Stimulated activated CD4-positive, alpha-beta T cell treated with anti-CD3 and anti-CD28 coated beads, TNF-alpha, amount 100 ng/mL, for 24 hours (primary cell): ENCODE measurements at regions not wholly inside any gene's neighbourhood (a gene's known extent, or its start where the extent isn't known, plus 50 kb on each side); places are given as distances from the start of the nearest gene placed in this dataset.
"Not testable (repeated sequence)": the region's sequence is repeated elsewhere in the genome, so short reads cannot be mapped to it uniquely, and the experiment has no call there.

ENCODE experiments used
- DNase-seq, 3 experiments: peaks; one replicate each; pipeline ENCODE4 v3.0.0-alpha.2; 2020; ENCODE audit warnings: low read depth in 3 of 3

DNA sequence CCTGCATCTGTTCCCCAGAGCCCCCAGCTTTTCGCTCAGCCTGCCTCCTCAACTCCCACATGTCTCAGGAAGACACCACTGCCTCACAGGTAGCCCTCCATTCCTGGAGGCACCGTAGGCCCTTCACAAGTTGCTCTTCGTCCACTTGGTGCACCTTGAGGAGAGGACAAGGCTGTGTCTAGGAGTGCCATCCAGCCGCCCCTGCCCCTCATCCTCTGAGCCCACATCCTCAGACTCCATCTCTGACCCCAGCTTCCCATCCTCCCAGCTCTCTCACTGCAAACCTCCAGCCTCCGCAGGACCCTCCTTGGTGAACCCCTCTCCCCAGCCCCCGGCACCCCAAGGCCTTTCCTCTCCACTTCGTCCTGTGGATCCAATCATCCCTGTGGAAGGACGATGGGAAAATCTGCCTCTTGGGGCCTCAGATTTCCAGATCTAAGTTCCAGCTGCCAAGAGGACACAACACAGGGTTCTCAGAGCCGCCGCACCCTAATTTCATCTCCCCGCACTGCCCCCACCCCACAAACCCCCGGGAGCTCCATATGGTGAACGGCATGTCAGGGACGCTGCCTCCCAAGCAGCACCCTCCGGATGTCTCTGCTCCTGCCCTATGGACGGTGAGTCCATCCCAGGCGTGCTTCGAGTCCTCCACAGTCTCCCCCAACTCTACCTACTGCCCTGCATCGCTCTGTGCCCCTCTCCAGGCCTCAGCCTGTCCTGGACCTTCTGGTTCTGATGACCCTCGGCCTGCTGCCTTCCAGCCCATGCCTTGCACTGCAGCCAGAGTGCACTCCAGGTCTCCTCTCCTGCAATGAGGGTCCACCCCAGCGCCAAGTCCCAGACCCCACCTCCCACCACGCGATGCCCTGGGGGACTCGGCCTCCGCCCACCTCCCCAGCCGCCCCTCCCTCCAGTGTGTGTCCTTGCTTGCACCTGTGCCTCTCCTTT, 314.1 kb upstream of the DIO3 start:
- no peak for DNase-seq

DNA sequence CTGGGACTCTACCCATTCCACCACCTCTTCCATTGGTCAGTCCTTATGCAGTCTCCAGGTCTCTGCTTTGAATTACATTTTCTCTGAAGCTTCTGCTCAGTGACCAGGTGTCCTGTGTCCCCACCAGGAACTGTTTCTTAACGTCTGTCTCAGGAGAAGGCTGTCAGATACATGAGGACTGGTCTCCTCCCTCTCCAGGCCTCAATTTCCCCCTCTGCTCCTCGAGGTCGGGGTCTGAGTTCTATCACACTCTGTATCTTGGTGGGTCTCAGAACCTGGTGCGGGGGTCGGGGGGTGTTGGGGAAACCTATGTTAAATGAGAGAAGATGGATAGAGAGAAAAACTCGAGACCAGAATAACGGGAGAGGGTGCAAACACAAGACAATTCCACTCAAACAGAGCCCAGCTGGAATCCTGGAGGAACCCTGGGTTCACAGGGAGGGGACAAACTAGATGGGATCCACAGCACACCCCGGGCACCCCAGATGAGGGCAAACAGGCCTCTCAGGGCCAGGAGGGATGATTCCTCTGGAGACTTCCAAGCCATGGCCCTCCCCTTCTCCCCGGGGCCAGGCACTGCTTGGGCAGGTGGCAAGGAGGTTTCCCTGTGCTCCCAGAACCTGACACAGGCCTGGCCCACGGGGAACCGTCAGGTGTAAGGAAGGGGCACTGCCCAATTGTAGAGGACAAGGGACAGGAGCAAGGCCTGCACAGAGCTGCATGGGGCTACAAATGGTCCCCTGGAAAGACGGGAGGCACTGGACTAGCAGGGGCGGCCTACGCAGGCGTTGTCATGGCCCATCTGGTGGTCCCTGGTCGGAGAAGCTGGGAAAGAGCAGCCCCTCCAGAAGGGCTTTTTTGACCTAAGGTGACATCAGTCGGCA, 313.2 kb upstream of the DIO3 start:
- no peak for DNase-seq

DNA sequence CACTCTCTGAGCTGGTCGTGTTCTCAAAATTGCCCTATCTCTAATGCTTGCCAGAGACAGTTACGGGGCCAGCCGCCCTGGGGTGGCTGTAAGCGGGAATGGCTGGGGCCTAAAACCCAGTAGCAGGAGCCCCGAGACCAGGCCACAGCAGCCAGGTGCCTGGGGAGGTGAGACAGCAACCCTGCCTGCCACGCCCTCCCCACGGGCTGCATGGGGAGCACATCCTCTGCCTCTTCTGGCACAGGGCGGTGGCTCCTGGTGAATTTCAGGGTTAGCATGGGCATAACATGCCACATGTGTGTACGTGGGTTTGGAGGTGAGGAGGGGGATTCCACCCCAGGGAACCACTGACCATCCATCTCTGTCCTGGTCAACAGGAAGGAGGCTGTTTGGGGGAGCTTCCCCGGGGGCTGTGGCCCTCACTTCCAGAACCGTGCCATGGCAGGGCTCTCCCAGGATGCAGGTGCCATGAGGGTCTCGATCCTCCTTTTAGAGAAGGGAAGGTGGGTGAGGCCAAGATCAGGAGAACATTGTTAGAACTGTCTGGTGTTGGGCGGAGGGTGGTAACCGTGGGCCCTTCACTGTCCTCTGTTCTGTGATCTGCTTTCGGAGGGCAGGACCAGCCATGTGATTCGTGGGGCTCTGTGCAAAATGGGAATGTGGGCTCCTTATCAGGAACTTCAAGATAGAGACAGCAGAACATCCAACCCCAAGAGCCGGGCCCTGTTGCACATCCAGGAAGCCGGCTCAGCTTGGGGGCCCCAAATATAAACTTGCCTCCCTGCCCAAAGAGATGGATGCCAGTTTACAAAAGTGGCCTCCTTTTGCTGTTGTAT, 312.2 kb upstream of the DIO3 start:
- DNase-seq, result no peak

DNA sequence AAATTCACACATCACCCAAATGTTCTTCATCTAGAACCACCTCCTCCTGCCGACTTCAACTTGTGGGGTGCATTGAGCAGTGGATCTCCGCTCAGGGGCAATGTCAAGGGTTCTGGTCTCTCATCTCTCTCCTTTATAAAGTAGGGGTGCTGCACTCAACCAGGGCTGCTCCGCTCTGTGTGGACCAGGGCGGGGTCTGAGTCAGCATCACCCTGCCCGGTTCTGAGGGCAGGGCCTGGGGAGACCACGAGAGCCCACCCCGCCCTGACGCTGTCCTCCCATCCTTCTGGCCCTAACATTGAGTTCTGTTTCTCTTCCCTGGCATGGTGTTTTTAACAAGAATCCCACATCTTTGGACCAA, 311.6 kb upstream of the DIO3 start:
- DNase-seq, result no peak

DNA sequence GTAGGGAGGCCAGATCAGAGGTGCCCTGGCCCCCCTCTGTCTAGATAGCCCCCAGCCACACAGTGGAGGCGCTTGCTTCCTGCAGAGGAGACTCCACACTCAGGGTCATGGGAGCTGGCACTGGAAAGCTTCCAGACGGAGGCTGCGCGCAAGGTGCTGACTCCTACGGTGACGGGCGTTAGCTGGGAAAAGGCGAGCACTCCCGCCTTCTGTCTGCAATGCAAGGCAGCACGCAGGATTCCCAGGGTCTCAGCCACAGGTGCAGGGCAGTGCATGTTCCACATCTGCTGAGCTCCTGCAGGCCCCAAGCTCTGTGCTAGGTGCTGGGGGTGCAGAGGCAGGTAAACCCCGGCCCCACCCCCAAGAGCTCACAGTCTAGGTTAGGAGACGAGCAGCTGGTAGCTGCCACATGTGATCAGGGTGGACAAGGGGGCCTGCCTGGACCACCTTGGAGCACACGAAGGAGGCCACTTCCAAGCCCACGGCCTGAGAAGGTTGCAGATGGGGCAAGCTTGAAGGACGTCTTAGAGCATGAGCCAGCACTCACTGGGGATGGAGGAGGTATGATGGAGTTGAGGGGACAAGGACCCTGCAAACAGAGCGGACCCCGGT, 310.9 kb upstream of the DIO3 start:
- DNase-seq, result no peak

DNA sequence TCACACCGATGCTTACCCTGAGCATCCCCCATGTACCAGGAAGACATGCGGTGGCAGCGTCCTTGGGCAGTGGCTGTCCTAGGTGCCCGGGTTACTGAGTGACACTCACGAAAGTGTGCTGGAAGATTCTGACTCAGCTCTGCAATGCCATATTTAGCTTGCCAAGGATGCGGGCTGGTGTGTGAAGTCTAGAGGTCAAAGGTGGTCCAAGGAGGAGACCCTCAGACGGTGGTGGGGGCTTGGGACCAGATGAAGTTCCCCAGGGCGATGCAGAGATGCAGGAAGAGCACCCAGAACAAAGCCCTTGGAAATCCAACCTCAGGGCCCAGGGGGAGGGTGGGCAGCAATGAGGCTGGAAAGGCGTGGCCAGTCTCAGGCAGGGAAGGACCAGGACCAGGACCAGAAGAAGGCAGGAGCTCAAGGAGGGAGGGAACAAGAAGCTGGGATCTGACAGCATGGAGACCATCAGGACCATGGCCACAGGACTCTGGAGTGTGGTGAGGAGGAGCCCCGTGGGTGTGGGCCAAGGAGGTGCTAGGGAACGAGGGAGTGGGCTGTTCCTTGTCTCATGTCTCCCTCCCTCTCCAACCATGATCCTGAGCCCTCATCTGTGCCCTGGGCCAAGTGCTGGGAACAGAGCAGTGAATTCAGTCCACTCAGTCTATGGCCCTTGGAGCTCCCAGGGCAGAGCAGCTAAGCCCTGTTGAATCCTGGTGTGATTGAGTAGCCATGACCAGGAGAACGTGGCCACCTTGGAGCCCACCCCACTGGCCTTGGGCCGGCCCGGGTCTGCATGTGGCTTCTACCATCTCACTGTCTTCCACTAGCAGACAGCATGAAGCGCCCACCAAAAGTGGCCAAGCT, 310.1 kb upstream of the DIO3 start:
- DNase-seq, result no peak

DNA sequence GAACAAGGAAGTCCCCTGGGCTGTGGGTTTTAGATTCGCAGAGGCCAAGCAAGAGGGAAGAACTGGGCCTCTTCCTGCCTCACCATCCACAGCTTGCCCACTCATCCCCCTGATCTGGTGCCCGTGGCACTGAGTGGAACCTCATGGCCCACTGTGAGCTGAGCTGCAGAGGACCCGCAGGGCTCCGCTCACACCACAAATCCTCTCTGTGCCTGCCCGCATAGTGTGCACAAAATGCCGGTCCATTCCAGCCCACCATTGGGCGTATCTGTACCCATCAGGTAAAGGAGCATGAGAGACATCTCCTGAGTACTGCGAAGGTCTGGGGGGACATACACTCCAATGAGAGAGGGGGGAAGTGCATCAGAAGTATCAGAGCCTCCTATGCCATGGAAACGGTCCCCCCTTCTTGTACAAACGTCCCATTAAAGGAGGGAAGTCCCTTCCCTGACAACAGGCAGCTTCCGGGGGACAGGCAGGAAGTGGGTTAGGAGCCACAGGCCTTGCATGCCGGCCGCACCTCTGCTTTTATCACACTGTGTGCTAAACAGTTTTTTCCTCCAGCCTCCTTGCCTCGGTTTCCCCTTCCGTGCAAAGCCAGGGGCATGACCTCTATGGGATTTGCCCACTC, 309.4 kb upstream of the DIO3 start:
- DNase-seq, result no peak

DNA sequence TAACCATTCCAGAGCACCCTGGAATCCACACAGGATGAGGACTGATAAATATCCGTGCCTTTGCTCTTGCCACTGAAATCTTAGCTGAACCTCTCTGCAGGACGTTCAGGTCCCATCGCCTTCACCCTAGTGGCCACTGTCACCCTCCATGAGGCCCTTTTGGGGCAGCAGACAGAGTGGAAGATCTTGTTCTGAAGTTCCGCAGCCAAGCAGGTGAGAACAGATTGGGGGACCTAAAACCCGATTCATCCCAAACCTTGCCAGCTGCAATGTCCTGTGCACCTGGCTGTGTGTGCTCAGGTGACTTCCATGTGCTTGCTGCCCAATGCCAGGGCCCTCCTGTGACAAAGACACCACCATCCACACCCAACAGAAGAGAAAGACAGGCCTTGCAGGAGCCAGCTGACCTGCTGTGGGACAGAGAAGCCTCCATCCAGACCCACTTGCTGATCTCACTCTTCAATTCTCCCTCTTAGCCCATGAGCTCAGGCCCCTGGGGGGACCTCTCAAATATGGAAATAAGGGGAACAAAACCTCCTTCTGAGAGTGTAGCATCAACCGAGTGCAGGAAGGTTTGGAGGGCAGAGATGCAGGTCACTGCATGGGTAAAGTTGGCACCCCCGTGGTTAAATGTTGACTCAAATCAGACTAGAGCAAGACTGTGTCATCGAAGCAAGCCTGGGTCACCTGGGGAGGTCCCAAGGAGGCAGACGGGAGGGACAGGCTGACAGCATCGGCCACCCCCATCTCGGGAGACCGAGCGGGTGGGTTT, 308.7 kb upstream of the DIO3 start:
- no peak for DNase-seq

DNA sequence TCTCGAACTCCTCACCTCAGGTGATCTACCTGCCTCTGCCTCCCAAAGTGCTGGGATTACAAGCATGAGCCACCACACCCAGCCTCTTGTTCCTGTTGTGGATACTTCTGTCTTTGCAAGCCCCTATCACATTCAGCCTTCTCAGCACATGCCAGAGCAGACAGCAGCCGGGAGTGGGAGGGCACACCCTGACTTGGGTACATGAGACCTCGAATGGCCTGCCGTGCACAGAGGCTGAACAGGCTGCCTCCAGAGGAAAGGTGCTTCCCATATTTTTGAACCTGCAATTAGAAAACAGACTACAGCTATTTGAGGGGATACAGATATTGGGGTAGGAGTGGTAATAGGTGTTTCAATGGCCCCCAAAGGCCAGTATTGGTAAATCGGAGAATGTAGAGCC, 307.3 kb upstream of the DIO3 start:
- DNase-seq, result no peak

DNA sequence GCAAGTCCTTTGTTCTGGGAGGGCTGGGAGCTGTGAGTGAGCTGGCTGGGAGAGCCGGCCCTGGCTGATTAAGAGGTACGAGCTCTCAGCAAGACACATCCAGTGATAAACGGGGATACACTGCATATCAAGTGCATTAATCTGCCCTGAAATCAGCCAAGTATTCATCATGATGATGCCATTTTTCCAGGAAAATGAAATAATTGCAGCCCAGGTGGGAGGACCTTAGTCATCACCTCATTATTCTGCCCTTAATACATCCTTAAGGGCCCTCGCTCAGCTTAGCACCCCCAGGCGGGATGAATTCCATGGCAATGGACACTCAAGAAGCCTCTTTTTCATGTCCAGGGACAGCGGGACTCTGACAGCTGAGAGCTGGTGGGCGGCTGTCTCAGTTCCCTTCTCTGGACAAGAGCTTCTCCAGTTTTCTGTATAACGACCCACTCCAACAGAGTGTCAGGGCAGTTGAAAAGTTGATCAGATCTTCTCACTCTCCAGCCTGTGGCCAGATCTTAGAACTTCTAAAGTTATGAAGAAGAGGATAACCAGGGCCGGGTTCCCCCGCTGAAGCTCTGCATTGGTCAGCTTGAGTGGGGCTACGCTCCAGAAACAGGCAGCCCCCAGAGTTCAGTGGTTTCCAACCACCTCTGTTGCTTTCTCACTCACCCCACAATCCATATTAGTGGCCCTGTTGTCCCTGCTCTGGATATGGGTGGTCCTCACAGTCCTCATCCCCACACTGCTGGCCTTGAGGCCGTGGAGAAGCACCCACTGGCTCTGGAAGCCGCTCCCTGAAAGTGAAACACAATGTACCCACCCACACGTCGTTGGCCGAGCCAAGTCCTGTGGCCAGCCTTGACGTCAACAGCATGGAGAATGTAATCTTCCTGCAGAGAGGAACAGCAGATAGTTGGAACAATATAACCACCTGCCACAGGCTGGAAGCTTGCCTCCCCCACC, 306.2 kb upstream of the DIO3 start:
- no peak for DNase-seq

DNA sequence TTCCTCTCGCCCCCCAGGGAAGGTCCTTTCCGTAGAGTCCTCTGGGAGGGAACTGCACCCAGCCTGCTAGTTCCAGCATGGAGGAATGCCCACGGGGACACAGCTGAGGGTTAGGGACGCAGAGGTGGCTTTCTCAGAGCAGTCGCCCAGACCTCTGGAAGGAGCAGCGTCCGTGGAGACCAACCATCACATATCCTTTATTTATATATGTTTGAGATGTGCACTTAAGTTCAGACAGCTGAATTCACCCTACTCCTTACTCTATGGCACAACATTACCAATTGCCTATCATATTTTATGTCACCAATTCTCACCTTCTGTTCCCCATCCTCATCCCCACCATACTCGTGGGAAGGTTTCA, 305.6 kb upstream of the DIO3 start:
- no peak for DNase-seq

DNA sequence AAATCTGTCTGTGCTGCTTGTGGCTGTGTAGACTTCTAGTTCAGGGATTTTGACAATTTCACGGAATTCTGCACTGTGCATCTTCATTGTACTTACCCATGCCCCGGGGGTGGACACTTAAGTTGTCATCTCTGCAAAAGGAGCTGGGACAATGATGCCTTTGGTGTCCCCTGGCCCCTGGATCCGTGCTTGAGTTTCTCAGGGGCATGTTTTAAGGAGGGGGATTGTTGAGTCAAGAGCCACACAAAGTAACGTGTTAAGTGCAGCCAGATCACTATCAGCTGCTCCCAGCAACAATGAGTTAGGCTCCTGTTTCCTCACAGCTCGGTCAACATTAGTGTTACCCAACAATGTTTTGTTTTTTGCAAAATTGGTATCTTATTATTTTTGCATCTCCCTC, 305.0 kb upstream of the DIO3 start:
- DNase-seq, result no peak

DNA sequence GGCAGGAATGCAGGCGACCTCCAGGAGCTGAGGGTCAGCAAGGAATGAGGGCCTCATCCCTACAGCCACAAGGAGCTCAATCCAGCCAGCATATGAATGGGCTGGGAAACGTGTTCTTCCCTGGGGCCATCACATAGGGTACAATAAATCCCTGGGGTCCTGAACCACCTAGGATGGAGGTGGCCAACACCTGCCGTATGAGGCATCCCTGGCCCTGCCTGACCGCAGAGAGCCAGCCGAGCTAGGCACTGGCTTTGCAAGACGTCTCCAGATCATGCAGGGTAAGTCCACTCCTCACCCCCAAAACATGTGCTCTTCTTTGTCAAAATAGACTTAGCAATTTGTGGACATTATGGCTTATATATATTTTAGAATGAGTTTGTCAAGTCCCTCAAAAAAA, 303.7 kb upstream of the DIO3 start:
- no peak for DNase-seq

DNA sequence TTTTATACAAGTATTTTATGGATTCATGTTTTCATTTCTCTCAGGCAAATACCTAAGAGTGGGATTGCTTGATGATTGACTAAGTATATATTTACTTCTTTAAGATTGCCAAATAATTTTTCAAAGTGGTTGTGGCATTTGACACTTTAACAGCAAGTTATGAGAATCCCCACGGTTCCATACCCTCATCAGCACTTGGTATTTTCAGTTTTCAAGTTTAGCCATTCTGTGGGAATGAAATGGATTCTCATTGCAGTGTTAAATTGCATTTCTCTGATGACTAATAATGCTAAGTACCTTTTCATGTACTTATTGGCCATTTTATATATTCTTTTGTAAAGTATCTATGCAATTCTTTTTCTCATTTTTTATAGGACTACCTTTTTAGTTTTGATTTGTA, 301.5 kb upstream of the DIO3 start:
- DNase-seq, result no peak

DNA sequence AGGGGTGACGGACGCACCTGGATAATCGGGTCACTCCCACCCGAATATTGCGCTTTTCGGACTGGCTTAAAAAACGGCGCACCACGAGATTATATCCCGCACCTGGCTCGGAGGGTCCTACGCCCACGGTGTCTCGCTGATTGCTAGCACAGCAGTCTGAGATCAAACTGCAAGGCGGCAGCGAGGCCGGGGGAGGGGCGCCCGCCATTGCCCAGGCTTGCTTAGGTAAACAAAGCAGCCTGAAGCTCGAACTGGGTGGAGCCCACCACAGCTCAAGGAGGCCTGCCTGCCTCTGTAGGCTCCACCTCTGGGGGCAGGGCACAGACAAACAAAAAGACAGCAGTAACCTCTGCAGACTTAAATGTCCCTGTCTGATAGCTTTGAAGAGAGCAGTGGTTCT, 294.9 kb upstream of the DIO3 start:
- not testable (repeated sequence) for DNase-seq

DNA sequence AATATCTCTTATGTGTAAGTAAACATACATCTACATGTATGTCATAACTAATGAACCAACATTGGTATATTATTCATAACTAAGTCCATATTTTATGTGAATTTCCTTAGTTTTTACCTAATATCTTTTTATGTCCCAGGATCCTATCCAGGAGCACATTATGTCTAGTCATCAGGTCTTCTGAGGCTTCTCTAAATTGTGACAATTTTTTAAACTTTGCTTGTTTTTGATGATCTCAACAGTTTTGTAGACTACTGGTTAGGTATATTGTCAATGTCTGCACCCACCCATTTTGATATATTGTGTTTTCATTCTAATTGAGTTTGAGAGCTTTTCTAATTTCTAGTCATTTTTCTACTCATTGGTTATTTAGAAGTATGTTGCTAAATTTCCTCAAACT, 288.2 kb upstream of the DIO3 start:
- DNase-seq, result no peak

DNA sequence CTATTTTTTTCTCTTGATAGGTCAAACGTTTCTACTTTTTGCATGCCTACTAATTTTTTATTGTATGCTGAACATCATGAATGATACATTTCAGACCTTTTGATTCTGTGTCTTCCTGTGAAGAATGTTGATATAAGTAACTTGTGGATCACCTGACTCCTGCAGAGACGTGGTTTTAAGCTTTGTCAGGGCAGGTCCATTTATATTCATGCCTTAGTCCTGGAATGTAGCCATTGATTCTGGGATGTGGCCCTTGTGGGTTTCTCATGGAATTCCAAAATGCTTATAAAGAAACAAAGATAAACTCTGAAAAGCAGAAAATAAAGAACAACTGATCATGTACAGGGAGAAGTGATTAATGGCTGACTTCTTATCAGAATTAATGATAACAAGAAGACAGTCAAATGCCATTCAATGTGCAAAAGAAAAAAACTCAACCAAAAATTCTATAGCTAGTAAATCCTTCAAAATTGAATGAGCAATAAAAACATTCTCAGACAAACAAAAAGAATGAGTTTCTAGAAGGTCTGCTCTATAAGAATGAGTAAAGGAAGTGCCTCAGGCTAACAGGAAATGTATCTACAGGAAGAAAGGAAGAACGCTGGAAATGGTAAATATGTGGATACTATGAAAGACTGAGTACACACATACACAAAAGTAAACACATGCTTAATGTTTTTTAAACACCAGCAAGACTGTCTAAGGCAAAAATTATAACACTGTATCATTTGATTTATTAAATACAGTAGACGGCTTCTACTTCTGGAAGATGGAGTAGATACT, 284.8 kb upstream of the DIO3 start:
- DNase-seq, result no peak
